Kidney (tissue), 13 donors: ENCODE measurements at regions not wholly inside any gene's neighbourhood (a gene's known extent, or its start where the extent isn't known, plus 50 kb on each side); places are given as distances from the start of the nearest gene placed in this dataset.

ENCODE experiments used
- DNase-seq, 5 donors: peaks; one replicate each; pipeline ENCODE4 v3.0.0-alpha.2; 2013 to 2020
- FAIRE-seq: peaks from 2 replicates; lab custom pipeline; 2012; peaks lifted over from hg19 to GRCh38; lab: Jason Lieb, UNC
- H3K27ac ChIP-seq, 2 donors: one replicate each; pipeline ENCODE4 v1.7.0; 2013; ENCODE audit warnings: low read depth in 2 of 2, low read length in 2 of 2, inconsistent platforms in 1 of 2
- H3K27me3 ChIP-seq: one replicate; pipeline ENCODE4 v1.7.1; 2013; ENCODE audit warnings: low read length, inconsistent platforms; ENCODE audit not compliant: control insufficient read depth, insufficient read depth
- H3K36me3 ChIP-seq, 3 donors: one replicate each; pipeline versions ENCODE4 v1.7.0 to v1.7.1; 2013; ENCODE audit warnings: low read length in 3 of 3, control low read depth in 1 of 3, inconsistent platforms in 1 of 3; ENCODE audit not compliant: insufficient read depth in 3 of 3, control insufficient read depth in 2 of 3
- H3K4me1 ChIP-seq, 3 donors: one replicate each; pipeline versions ENCODE4 v1.7.0 to v1.7.1; 2013; ENCODE audit warnings: low read length in 3 of 3, inconsistent platforms in 1 of 3, low read depth in 1 of 3; ENCODE audit not compliant: control insufficient read depth in 2 of 3, insufficient read depth in 2 of 3
- H3K4me3 ChIP-seq, 3 donors: one replicate each; pipeline versions ENCODE4 v1.7.0 to v1.8.1; 2013; ENCODE audit warnings: low read length in 3 of 3, control low read depth in 1 of 3, inconsistent platforms in 1 of 3
- H3K9ac ChIP-seq, 3 donors: one replicate each; pipeline versions ENCODE4 v1.7.0 to v1.7.1; 2013; ENCODE audit warnings: low read length in 3 of 3, control low read depth in 1 of 3, inconsistent platforms in 1 of 3
- H3K9me3 ChIP-seq, 3 donors: one replicate each; pipeline versions ENCODE4 v1.7.0 to v1.7.1; 2013; ENCODE audit warnings: low read length in 3 of 3, control low read depth in 1 of 3, inconsistent platforms in 1 of 3; ENCODE audit not compliant: control insufficient read depth in 2 of 3, insufficient read depth in 1 of 3
- CTCF ChIP-seq: IDR thresholded peaks from 3 replicates; pipeline ENCODE4 v1.5.1; 2012; ENCODE audit warnings: mild to moderate bottlenecking, moderate library complexity, borderline replicate concordance; ENCODE audit not compliant: insufficient read depth; ENCODE audit errors: extremely low read depth
- intact Hi-C: fragments of 100-400 bp; cut with DNase I; formaldehyde crosslinking; loops from one replicate; pipeline ENCODE4 v1.11.1; 2022
- donor health status: control.
- donor health status: control.
- donor health status: control.
- donor health status: control.
- donor health status: control.
- donor health status: DM: yes; HTN: yes; CAD: no.
- donor health status: Normal renal cell carcinoma (clear cell type).

GRCh38 chr7:21071561-21072501, 285.1 kb upstream of the SP8 start:
- no peaks in the 10 kb centered on the region for H3K36me3 ChIP-seq
- H3K27ac ChIP-seq = no peak overlapping the region
- no peak for TF ChIP-seq CTCF
- DNase-seq (no peak), FAIRE-seq (no peak)
- intact Hi-C loops = no loop called here
- H3K9ac ChIP-seq = no peak overlapping the region
- H3K4me1 ChIP-seq = no peaks in the 10 kb centered on the region
- H3K4me3 ChIP-seq = no peak overlapping the region
- no peaks in the 10 kb centered on the region for H3K27me3 ChIP-seq
- no peaks in the 10 kb centered on the region for H3K9me3 ChIP-seq

GRCh38 chr7:21076054-21076453, 289.4 kb upstream of the SP8 start:
- H3K27me3 ChIP-seq = no peaks in the 10 kb centered on the region
- no peaks in the 10 kb centered on the region for H3K9me3 ChIP-seq
- H3K36me3 ChIP-seq = no peaks in the 10 kb centered on the region
- FAIRE-seq (no peak), DNase-seq (peak in 3 of 5 donors; percentile 33 to 71 (median 60))
- no peak overlapping the region for H3K27ac ChIP-seq
- no peak for TF ChIP-seq CTCF
- H3K4me3 ChIP-seq = no peak overlapping the region
- H3K4me1 ChIP-seq = no peaks in the 10 kb centered on the region
- no peak overlapping the region for H3K9ac ChIP-seq
- intact Hi-C loops = no loop called here

GRCh38 chr7:21076574-21076973, 289.9 kb upstream of the SP8 start:
- Histone ChIP-seq H3K4me1 (no peaks in the 10 kb centered on the region), H3K4me3 (no peak overlapping the region), H3K27ac (no peak overlapping the region), H3K27me3 (no peaks in the 10 kb centered on the region), H3K9me3 (no peaks in the 10 kb centered on the region), H3K36me3 (no peaks in the 10 kb centered on the region), H3K9ac (no peak overlapping the region)
- intact Hi-C loops = no loop called here
- FAIRE-seq = no peak
- peak in 3 of 5 donors; percentile 29 to 74 (median 74) for DNase-seq
- no peak for TF ChIP-seq CTCF
